ENCODE measurements at regions not wholly inside any gene's neighbourhood (a gene's known extent, or its start where the extent isn't known, plus 50 kb on each side); places are given as distances from the start of the nearest gene placed in this dataset.

- TF ChIP-seq SRF (IDR thresholded peaks at IDR 0.05; ENCODE audit: low read depth), result no peak
- TF ChIP-seq CTCF (IDR thresholded peaks at IDR 0.05 in 2 of 3, conservative IDR thresholded peaks at IDR 0.05 in 1 of 3; ENCODE audit: borderline replicate concordance in 1 of 3, insufficient read depth in 1 of 3, low read depth in 2 of 3, low read length in 2 of 3), result no peak
- TF ChIP-seq, protein P1, sequence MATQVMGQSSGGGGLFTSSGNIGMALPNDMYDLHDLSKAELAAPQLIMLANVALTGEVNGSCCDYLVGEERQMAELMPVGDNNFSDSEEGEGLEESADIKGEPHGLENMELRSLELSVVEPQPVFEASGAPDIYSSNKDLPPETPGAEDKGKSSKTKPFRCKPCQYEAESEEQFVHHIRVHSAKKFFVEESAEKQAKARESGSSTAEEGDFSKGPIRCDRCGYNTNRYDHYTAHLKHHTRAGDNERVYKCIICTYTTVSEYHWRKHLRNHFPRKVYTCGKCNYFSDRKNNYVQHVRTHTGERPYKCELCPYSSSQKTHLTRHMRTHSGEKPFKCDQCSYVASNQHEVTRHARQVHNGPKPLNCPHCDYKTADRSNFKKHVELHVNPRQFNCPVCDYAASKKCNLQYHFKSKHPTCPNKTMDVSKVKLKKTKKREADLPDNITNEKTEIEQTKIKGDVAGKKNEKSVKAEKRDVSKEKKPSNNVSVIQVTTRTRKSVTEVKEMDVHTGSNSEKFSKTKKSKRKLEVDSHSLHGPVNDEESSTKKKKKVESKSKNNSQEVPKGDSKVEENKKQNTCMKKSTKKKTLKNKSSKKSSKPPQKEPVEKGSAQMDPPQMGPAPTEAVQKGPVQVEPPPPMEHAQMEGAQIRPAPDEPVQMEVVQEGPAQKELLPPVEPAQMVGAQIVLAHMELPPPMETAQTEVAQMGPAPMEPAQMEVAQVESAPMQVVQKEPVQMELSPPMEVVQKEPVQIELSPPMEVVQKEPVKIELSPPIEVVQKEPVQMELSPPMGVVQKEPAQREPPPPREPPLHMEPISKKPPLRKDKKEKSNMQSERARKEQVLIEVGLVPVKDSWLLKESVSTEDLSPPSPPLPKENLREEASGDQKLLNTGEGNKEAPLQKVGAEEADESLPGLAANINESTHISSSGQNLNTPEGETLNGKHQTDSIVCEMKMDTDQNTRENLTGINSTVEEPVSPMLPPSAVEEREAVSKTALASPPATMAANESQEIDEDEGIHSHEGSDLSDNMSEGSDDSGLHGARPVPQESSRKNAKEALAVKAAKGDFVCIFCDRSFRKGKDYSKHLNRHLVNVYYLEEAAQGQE (IDR thresholded peaks at IDR 0.05; ENCODE audit: low read depth), result no peak
- TF ChIP-seq, protein P2, sequence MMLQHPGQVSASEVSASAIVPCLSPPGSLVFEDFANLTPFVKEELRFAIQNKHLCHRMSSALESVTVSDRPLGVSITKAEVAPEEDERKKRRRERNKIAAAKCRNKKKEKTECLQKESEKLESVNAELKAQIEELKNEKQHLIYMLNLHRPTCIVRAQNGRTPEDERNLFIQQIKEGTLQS (IDR thresholded peaks at IDR 0.05), result no peak
- TF ChIP-seq EZH2phosphoT487 (IDR thresholded peaks at IDR 0.05; ENCODE audit: borderline replicate concordance), result no peak
- TF ChIP-seq POLR2AphosphoS5 (IDR thresholded peaks at IDR 0.05; ENCODE audit: low read depth, low read length), result no peak
- TF ChIP-seq EGR1 (IDR thresholded peaks at IDR 0.05; ENCODE audit: low read depth), result no peak
- TF ChIP-seq EZH2 (IDR thresholded peaks at IDR 0.05), result no peak
- TF ChIP-seq FOSL1 (IDR thresholded peaks at IDR 0.05; ENCODE audit: low read depth), result no peak
- TF ChIP-seq ZNF274 (IDR thresholded peaks at IDR 0.05; ENCODE audit: low read depth, low read length), result no peak
- no peak for TF ChIP-seq JUND (IDR thresholded peaks at IDR 0.05)
- no peak for TF ChIP-seq RAD21 (IDR thresholded peaks at IDR 0.05; ENCODE audit: low read depth)
Measured at GRCh38 chr15:93241696-93242585, 152.9 kb upstream of the RGMA start.
